Testis (tissue), 2 donors: ENCODE measurements at regions not wholly inside any gene's neighbourhood (a gene's known extent, or its start where the extent isn't known, plus 50 kb on each side); places are given as distances from the start of the nearest gene placed in this dataset.

Experiments used
- CTCF ChIP-seq, 3 experiments: fragments of 450-650 bp in 2 of 3; fragments of 200-600 bp in 1 of 3; sonication (generic) in 1 of 3; IDR thresholded peaks; one replicate each; pipeline ENCODE4 v1.5.1; 2016 to 2019; ENCODE audit warnings: antibody characterized with exemption in 3 of 3, mild to moderate bottlenecking in 2 of 3, moderate library complexity in 1 of 3
- POLR2A ChIP-seq: fragments of 450-650 bp; IDR thresholded peaks from one replicate; pipeline ENCODE4 v1.6.1; 2017; ENCODE audit warnings: antibody characterized with exemption, mild to moderate bottlenecking, moderate library complexity

- TF ChIP-seq CTCF (IDR thresholded peaks at IDR 0.05) = no peak
- TF ChIP-seq POLR2A = no peak
Observed at GRCh38 chr10:128307820-128308219, 181.6 kb upstream of the MKI67 start.
